EH (cell line): ENCODE measurements at regions not wholly inside any gene's neighbourhood (a gene's known extent, or its start where the extent isn't known, plus 50 kb on each side); places are given as distances from the start of the nearest gene placed in this dataset.

Experiments used
- DNase-seq: peaks from one replicate; pipeline ENCODE4 v3.0.0-alpha.2; 2015; ENCODE audit warnings: low read depth

DNA sequence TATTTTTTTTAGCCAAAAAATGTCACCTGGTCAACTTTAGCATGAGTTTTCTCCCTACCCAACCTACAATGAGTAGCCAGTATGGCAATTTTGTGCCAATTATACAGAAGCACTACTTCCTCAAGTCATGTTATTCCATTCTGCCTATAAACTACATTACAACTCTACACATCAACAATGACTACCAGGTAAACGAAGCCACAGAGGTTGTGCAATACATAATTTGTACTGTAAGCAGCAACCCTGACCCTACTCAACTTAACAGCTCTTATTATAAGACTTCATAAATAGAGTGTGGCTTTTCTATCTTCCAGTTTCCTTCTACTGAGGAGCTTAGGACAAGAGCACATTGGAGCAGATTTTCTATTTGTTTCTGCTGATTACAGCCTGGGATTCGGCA, 160.5 kb downstream of the HS3ST1 start:
- DNase-seq = no peak

DNA sequence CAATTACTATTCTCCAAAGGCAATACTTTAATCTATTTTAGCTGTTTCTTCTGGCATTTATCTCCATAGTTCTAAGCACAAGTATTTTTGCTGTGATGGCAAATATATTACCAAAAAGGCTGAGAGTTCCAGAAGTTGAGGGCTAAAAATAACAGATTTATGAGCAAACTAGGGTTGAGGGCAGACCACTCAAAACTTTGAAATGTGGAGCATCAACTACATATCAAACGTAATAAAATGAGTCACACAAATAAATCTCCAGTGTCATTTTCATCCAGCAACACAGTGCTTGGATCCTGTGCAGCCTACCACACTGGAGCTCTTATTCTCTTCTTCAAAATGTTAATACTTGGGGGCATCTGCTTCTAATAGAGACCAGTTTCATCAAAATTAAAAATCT, 163.9 kb downstream of the HS3ST1 start:
- no peak for DNase-seq

DNA sequence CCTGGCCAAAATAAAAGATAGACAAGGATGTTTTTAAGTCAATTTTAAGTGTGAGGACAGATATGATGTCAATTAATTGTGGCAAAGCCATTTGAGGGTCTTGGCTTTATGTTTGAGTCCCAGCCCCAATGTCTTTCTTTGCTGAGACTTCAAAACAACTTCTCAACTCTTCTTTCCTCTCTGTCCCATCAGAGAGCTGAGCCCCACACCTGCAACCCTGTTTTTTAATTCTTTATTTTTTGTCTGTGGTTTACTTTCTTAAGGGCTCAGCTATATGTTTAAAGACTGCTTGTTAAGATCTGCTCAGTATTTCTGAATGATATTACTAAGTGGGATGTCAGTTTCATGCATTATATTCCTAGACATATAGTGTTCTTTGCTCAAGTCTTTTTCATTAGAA, 164.3 kb downstream of the HS3ST1 start:
- no peak for DNase-seq

DNA sequence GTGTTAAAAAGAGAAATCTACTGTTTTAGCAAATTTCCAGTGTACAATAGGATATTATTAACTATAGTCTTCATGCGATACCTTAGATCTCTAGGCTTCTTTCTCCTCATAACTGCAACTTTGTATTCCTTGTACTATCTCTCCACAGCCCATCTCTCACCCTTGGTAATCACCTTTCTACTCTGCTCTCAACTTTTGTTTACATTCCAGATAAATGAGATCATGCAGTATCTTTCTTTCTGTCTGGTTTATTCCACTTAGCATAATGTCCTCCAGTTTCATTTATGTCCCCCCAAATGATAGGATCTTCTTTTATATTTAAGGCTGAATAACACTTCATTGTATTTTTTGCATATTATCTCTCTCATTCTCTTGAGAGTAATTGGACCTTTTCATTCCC, 165.5 kb downstream of the HS3ST1 start:
- DNase-seq = no peak

DNA sequence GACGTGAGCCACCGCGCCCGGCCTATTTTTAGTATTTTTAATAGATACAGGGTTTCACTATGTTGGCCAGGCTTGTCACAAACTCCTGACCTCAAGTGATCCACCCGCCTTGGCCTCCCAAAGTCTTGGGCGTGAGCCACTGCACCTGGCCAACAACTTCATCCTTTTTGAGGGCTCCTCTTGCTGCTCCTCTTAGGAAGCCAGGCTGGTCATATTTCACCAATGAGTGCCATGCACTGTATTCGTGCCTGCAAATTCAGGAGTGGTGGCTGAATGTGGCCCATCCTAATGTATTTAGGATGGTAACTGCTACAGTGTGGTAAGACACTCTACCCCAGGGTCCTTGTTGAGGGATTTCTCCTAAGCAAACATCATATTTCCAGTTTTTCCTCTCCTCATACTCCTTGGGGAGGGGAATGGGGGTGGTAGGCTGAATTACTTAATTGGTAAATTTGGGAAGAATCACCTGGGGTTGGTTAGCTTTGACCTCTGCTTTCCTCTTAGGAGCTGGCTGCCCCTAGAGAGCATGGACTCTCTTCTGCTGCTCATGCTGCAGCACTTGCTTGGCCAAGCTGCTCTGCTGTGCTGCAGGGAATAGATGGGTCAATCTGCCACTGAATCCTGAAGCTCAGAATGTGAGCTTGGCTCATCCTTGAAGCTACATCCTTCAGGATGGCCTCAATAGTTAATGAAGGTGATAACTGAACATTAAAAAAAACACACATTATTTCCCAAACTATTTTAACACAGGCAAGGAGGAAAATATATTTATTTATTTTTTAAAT, 167.4 kb downstream of the HS3ST1 start:
- no peak for DNase-seq

DNA sequence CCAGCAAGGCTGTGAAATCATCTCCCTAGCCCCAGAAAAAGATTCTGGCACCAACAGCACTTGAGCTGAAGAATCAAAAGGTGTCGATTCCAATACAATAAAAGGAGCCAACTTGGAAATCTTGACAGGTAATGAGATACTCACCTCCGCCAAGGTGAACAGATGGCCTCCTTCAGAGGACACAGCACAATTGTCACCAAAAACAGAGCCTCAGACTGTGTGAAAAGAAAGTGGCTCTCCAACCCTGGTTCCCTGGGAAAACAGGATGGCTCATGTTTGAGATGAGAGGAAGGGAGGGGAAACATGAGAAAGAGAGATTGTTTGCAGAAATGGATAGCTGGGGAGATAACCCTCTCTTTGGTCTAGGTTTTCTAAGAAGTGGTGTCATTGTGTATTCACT, 168.9 kb downstream of the HS3ST1 start:
- no peak for DNase-seq

DNA sequence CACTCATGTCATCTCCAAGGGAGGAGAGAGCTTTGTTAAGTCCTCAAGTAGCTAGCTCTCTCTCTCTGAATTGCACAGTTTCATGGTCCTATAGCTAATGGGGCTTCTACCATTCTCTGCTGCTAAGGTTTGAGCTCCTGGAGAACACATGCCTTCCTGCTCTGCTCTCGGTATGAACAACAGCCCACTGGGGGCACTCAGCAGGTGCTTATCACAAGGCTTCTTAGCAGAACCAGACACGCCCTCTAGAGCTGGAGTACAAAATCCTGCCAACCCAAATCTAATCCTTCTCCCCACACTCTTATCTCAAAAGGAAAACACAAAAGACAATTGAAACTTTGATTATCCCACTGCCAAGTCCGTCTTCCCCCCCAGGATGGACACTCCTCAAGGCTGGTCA, 176.5 kb downstream of the HS3ST1 start:
- DNase-seq = no peak

DNA sequence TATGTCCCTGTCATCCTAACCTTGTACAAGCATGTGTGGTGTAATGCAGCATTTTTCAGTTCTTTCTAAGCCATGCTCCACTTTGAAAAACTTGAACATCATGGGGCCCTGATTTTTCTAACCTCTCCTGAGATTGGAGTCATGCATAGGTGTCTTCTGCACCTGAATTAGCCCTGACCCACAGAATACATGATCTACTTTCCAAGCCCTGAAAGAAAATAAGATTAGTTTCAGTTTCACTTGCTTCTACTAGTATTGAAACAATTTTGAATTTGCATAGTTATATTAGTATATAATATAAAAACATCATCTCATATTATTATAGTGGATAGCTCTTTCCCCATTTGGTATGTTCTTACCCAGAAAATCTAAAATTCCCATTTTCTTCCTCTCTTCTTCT, 178.2 kb downstream of the HS3ST1 start:
- DNase-seq = no peak

DNA sequence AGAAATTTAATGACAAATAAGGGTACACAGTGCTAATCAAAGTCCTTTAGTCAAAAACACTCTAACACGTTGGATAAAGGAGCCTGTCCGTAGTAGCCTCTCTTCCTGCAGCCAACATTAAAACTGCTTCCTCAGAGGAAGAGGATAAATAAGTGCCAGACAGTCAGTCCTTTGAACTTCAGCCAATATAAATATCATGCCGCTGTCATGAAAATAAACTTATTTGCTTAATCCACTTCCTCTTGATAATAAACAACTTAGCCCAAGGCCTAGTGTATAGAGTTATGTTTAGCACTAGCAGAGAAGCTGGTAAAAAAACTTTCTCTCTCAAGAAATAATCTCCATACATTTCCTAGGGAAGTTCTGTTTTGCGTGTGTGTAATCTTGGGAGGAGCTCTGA, 196.7 kb downstream of the HS3ST1 start:
- no peak for DNase-seq

DNA sequence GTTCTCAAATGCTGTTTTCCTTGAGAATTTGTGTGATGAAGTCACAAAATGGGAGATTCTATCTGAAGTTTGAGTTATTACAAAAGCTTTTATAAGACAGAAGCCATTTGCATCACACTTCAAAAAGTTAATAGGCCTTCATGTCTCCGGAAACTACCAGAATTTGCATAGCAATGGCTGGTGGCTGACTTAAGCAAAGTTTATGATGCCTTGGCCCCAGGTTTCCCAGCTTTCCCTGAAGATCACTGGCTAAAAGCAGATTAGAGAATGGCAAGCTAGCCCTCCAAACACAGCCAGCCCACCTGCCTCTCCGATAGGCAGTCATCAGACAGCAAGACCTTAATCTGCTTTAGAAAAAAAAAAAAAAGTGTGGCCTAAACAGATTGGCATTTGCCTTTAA, 197.8 kb downstream of the HS3ST1 start:
- no peak for DNase-seq

DNA sequence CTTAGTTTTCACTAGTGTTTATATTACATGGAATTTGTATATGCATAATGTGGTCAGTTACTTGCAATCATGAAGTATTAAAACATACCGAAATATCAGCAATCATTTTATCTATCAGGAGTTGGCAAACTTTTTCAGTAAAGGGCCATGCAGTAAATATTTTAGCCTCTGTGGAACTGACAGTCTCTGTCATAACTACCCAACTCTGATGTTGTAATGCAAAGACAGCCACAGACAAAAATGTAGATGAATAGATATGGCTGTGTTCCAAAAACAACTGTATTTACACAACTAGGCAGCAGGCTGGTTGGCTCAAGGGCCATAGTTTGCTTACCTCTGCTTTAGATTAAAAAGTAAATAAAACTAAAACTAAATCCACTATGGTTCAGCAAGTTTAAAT, 200.2 kb downstream of the HS3ST1 start:
- no peak for DNase-seq

DNA sequence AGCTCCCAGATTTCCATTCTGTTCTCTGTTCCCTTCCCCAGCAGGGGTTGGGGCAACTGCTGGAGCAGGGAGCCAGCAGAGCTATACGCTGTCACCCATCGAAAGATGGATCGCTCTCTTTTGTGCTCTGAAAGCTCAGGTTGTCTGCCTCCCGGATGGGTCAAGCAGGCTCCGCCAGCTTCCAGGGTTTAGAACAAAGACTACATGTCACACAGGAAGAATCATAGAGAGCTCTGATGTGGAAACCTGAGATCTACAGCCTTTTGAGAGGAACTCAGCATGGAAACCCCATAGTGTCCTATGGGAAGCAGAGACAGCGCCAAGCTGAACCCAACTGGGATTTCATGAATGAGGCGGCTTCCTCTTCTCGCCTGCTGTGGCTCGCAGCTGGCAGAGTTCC, 205.4 kb downstream of the HS3ST1 start:
- DNase-seq = no peak

DNA sequence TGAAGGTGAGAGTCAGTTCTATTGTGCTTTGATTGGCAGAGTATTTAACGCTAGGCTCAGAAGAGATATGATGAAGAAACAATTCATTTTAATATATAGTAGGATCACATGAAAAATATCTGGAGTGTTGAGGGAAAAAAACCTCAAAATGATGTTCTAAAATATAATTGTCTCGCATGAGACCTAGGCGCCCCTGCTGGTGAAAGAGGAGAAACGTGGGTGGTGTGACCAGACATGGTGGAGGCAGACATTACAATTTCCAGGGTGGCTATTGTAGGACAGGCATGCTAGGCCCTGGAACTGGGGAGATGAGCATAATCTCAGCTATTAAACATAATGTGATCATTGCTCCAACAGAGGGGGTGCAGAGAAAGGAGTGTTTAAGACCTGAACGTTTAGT, 210.0 kb downstream of the HS3ST1 start:
- DNase-seq = no peak

DNA sequence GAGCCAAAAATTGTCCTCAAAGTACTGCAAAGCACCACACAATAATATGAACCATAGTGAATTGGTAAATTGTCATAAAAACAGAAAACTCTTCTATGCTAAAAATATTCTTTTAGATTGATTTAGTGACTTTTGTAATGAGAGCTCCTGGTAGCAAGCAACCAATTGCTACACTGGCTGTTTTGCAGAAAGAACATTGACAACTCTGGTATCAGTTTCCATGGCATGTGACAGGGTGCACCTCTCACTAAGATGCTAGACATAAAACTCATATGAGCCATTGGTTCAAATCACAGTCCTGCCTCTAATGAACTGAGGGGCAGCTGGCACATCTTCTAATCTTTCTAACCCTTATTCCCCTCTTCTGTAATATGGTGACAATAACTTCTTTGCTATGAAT, 212.2 kb downstream of the HS3ST1 start:
- DNase-seq = no peak

DNA sequence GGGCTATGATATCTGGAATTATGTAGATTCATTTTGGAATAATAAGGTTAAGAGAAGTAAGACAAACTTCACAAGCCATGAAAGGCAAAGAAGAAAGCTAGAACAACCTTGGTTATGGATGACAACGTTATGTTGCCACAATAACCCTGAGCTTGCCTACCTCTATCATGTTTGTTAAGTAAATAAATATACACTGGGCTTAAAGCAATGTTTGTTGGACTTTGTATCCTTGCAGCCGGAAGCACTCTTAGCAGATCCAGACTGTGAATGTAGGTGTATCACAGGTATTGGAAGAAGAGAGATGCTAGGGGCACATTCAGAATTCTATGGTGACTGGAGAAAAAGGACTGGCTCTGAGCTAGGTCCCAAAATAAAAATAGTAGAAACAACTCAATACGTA, 214.4 kb downstream of the HS3ST1 start:
- no peak for DNase-seq

DNA sequence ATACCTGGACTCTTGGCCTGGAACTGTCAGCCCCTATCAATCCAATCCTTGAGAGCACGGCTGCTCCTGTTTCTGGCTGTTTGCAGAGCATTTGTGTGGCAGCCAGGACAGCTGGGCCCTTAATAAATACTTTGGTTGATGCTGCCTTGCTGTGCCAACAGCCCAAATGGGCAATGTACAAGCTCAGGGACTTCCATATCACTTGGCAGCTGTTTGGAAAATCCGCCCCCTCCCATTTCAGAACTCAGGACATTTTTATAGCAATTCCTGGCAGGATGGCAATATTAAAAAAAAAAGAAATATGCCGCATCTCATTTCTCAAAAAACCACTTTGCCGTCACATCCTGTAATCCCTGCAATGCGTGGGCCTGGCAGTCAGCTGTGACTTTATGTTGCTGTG, 218.9 kb downstream of the HS3ST1 start:
- DNase-seq = no peak

DNA sequence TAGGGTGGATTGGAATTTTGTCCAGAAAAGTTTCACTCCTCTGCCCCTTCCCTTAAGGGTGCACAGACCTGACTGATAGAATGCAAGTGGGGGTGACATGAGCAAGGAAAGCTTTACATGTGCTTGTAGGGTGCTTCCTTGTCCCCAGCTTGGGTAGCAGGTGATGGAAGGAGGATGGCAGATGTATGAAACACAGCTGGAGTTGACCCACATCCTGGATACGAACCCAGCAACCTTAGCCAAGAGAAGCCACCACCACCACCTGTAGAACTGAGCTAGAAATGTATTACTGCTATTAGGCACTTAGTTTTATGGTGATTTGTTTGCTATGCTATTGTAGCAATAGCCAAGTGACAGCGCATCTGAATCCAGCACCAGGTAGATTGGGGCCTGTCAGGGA, 227.4 kb downstream of the HS3ST1 start:
- no peak for DNase-seq

DNA sequence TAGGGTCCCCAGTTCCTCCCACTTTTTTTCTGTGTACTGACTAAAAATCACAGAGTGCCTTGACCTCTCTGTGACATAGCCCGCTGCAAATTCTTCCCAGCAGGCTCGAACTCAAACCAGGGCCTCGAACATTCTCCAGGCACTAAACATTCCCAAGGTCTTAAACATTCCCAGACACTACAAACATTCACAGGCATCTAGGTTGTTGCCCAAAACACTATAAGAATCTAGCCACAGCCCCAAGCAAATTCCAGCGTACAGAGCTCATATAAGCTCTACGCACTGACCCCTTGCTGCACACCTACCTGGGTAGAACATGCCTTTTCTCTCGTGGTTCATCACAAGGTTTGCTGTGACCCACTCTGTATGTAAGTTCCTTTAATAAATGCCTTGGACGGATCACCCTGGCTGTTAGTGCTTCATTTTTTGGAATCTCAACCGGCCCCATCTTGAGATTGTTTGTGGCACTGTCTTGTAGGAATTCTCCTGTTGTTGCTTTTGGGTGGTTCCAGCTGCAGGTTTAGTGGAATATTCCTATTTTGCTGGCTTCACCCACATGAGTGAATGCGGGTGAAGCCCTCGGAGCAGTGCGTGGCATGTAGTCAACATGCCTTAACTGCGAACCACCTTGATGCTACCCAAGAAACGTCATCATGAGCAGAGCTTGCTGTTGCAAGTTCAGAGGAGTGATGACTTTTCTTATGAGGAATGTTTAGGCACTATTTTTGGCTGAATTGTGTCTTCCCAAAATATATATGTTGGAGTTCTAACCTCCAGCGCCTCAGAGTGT, 230.0 kb downstream of the HS3ST1 start:
- DNase-seq = no peak

DNA sequence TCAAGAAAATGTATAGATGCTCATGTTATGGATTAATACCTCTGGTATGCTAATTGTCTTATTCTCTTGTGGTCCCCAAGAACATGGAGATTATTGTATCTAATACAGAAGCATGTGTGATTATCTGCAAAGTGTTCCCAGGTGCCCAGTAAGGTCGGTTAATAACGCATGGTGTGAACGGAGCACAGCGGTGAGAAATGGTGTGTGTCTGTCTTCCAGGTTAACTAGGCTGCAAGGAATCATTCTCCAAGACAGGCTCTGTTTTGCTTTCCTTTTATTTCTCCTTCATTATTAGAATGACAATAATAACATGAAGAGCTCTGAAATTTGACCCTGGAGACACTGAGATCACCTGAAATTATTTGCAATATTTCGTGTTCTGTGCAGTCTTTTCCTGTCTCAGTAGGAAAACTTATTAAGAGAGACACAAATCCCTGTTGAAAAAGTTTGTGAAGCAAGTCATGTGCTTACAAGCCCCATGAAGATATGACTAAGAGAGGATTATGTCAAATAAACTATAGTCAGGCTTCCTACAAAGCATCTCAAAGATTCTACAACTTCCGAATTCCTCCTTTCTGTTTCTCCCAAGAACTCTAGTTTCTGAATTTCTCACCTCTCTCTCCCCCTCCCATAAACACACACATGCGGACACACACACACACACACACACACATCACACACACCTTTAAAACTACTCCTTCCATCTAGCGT, 230.9 kb downstream of the HS3ST1 start:
- DNase-seq = no peak

DNA sequence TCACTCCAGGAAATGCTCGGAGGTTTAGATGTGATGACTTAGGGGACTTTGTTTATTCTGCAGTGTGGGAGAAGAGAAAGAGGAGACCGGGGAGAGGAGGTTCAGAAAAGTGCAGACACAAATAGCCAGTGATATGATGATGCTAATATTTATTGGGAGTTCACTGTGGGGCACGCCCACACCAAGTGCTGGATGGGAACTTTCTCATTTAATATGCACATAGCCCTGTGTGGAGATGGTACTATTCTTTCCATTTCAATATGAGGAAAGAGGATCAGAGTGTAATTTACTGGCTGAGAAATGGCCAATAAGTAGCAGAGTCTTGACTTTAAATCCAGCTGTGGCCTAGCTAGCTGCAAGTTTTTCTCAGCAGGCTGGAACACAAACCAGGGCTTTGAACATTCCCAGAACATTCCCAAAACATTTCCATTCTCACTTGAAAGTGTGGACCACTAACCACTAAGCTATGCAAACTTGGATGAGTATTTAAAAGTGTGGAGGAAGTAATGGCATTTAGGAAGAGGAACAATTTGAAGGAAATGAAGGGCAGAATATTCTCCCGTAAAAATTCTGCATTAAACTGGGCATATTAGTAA, 231.7 kb downstream of the HS3ST1 start:
- DNase-seq = no peak

DNA sequence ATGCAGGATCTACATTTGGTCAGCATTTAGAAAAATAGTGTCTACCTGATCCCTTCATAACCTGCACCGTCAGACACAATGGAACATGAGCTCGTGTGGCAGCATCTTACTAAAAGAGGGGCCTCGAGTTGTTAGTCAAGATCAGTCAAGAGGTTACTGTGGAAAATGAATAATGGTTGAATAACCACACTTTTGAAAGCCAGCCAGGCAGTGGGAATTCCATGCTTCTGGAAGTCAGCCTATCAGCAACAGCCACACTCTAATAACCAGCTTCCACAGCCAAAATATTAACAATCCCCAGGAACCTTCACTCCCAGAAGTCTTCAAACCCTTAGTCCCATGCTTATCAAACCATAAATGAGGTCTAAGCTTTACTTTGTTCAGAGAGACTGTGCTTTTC, 234.3 kb downstream of the HS3ST1 start:
- DNase-seq = no peak

DNA sequence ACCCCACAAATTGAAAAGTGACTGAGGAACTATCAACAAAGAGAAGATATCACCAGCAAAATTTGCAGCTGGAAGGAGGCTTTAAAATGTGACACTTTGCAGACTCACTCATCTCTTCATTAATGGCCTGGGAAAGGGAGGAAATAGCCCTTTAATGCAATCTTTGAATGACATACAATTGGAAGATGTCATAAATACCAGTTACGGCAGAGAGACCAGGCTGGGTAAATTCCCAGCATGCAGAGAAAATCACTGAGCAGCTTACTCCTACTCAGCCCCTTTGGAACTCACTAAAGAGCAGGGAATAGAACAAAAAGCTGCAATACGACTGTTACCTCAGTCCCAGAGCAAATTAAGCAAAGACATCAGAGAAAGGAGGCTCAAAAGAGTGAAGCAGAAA, 238.9 kb downstream of the HS3ST1 start:
- no peak for DNase-seq

DNA sequence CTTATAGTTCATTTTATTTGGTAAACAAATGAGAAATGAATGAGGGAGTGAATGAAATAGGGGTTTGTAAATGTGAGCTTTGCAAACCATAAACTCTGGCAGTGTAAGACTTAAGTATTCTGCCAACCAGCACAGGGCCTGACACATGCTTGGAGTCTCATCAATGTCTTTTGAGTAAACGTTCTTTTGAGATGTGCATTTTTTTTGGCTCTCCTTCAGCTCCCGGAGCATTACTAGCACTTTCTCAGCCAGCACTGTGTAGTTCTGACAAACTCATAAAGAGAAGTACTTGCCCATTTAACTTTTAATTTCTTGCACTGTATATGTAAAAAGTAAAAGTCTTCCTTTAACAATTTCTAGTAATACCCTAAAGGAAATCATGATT, 245.3 kb downstream of the HS3ST1 start:
- DNase-seq = no peak
